ENCODE measurements at regions not wholly inside any gene's neighbourhood (a gene's known extent, or its start where the extent isn't known, plus 50 kb on each side); places are given as distances from the start of the nearest gene placed in this dataset.
"Not testable (repeated sequence)": the region's sequence is repeated elsewhere in the genome, so short reads cannot be mapped to it uniquely, and the experiment has no call there.

GRCh38 chr10:85477979-85478378 lies 888.6 kb downstream of the GRID1 start:
- H3K27ac Mint-ChIP-seq, result no peak overlapping the region
- no peaks in the 10 kb centered on the region for H3K27me3 Mint-ChIP-seq (ENCODE audit: low read depth)
- TF ChIP-seq, protein P1, sequence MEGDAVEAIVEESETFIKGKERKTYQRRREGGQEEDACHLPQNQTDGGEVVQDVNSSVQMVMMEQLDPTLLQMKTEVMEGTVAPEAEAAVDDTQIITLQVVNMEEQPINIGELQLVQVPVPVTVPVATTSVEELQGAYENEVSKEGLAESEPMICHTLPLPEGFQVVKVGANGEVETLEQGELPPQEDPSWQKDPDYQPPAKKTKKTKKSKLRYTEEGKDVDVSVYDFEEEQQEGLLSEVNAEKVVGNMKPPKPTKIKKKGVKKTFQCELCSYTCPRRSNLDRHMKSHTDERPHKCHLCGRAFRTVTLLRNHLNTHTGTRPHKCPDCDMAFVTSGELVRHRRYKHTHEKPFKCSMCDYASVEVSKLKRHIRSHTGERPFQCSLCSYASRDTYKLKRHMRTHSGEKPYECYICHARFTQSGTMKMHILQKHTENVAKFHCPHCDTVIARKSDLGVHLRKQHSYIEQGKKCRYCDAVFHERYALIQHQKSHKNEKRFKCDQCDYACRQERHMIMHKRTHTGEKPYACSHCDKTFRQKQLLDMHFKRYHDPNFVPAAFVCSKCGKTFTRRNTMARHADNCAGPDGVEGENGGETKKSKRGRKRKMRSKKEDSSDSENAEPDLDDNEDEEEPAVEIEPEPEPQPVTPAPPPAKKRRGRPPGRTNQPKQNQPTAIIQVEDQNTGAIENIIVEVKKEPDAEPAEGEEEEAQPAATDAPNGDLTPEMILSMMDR (IDR thresholded peaks at IDR 0.05; ENCODE audit: unreplicated experiment in 3 of 3), result no peak
- no peak overlapping the region for H3K4me3 Mint-ChIP-seq
- no peaks in the 10 kb centered on the region for H3K36me3 Mint-ChIP-seq (ENCODE audit: low read depth)
- H3K4me1 Mint-ChIP-seq, result no peaks in the 10 kb centered on the region
- peaks cover 7% of the 10 kb centered on the region for H3K9me3 Mint-ChIP-seq

- Mint-ChIP-seq H3K27me3 (ENCODE audit: low read depth) (no peaks in the 10 kb centered on the region), H3K9me3 (no peaks in the 10 kb centered on the region), H3K36me3 (ENCODE audit: low read depth) (no peaks in the 10 kb centered on the region), H3K4me1 (no peaks in the 10 kb centered on the region), H3K4me3 (no peak overlapping the region), H3K27ac (no peak overlapping the region)
- TF ChIP-seq, protein P1 (IDR thresholded peaks at IDR 0.05; ENCODE audit: unreplicated experiment in 3 of 3), result no peak
These were observed 876.2 kb downstream of the GRID1 start for GRCh38 chr10:85490431-85490830.

DNA sequence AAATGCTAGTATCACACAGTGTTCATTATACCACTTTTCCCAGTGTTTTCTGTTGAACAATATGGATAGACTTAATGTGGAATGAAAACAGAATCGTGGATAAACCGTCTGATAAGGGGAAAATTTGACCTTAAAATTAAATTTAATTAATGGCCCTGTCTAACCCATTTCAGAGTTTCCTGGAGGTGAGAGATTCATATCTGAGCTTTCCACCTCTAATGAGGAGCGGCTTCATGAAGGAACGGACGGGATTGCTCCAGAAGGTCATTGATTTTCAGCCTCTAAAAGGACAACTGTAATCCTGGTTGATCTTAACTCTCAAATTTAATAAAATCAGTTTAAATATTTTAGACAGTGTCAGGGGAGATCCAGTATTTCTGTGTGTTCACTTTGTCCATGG lies 874.9 kb downstream of the GRID1 start:
- no peaks in the 10 kb centered on the region for H3K36me3 Mint-ChIP-seq (ENCODE audit: low read depth)
- H3K4me1 Mint-ChIP-seq, result no peaks in the 10 kb centered on the region
- no peak overlapping the region for H3K4me3 Mint-ChIP-seq

GRCh38 chr10:85492684-85493083 lies 873.9 kb downstream of the GRID1 start:
- Mint-ChIP-seq H3K4me1 (no peaks in the 10 kb centered on the region), H3K36me3 (ENCODE audit: low read depth) (no peaks in the 10 kb centered on the region), H3K27me3 (ENCODE audit: low read depth) (no peaks in the 10 kb centered on the region), H3K27ac (no peak overlapping the region), H3K4me3 (no peak overlapping the region), H3K9me3 (no peaks in the 10 kb centered on the region)
- TF ChIP-seq, protein P1 (IDR thresholded peaks at IDR 0.05; ENCODE audit: unreplicated experiment in 3 of 3), result no peak

More for the DNA sequence above, 874.9 kb downstream of the GRID1 start:
- TF ChIP-seq, protein P1 (IDR thresholded peaks at IDR 0.05; ENCODE audit: unreplicated experiment in 3 of 3), result no peak
- no peak overlapping the region for H3K27ac Mint-ChIP-seq
- H3K27me3 Mint-ChIP-seq (ENCODE audit: low read depth), result no peaks in the 10 kb centered on the region
- H3K9me3 Mint-ChIP-seq, result no peaks in the 10 kb centered on the region

GRCh38 chr10:85493703-85494102 lies 872.9 kb downstream of the GRID1 start:
- Mint-ChIP-seq H3K27ac (no peak overlapping the region), H3K4me3 (no peak overlapping the region), H3K4me1 (no peaks in the 10 kb centered on the region), H3K36me3 (ENCODE audit: low read depth) (no peaks in the 10 kb centered on the region), H3K9me3 (no peaks in the 10 kb centered on the region), H3K27me3 (ENCODE audit: low read depth) (no peaks in the 10 kb centered on the region)
- TF ChIP-seq, protein P1 (IDR thresholded peaks at IDR 0.05; ENCODE audit: unreplicated experiment in 3 of 3), result no peak

DNA sequence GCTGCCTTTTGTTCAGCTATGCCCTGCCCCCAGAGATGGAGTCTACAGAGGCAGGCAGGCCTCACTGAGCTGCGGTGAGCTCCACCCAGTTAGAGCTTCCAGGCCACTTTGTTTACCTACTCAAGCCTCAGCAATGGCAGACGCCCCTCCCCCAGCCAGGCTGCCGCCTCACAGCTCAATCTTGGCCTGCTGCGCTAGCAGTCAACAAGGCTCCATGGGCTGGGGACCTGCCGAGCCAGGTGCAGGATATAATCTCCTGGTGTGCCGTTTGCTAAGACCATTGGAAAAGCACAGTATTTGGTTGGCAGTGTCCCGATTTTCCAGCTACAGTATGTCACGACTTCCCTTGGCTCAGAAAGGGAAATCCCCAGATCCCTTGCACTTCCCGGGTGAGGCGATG lies 862.0 kb downstream of the GRID1 start:
- not testable (repeated sequence) for H3K27ac Mint-ChIP-seq; H3K36me3 Mint-ChIP-seq (ENCODE audit: low read depth); H3K4me1 Mint-ChIP-seq; H3K27me3 Mint-ChIP-seq (ENCODE audit: low read depth); H3K4me3 Mint-ChIP-seq
- peaks cover 29% of the 10 kb centered on the region for H3K9me3 Mint-ChIP-seq
